Small intestine (tissue), 7 donors: ENCODE measurements at regions not wholly inside any gene's neighbourhood (a gene's known extent, or its start where the extent isn't known, plus 50 kb on each side); places are given as distances from the start of the nearest gene placed in this dataset.
"Not testable (repeated sequence)": the region's sequence is repeated elsewhere in the genome, so short reads cannot be mapped to it uniquely, and the experiment has no call there.

Experiments used
- DNase-seq, 2 donors: peaks; one replicate each; pipeline versions ENCODE4 v3.0.0 to v3.0.0-alpha.2; 2013
- FAIRE-seq: peaks from 2 replicates; lab custom pipeline; 2012; peaks lifted over from hg19 to GRCh38; lab: Jason Lieb, UNC
- H3K27ac ChIP-seq, 3 donors: one replicate each; pipeline ENCODE4 v1.5.1; 2013; ENCODE audit warnings: low read length in 2 of 3, mild to moderate bottlenecking in 2 of 3, control low read depth in 1 of 3, inconsistent platforms in 1 of 3, low read depth in 1 of 3, moderate library complexity in 1 of 3
- H3K27me3 ChIP-seq, 3 donors: one replicate each; pipeline ENCODE4 v1.6.1; 2013; ENCODE audit warnings: low read length in 3 of 3, inconsistent platforms in 1 of 3; ENCODE audit not compliant: control insufficient read depth in 3 of 3, insufficient read depth in 3 of 3
- H3K36me3 ChIP-seq, 3 donors: one replicate each; pipeline ENCODE4 v1.6.1; 2013; ENCODE audit warnings: low read length in 3 of 3, inconsistent platforms in 1 of 3, low read depth in 1 of 3, mild to moderate bottlenecking in 1 of 3, moderate library complexity in 1 of 3; ENCODE audit not compliant: control insufficient read depth in 3 of 3, insufficient read depth in 2 of 3
- H3K4me1 ChIP-seq, 3 donors: one replicate each; pipeline ENCODE4 v1.6.1; 2013; ENCODE audit warnings: low read length in 2 of 3, inconsistent platforms in 1 of 3, low read depth in 1 of 3, mild to moderate bottlenecking in 1 of 3, moderate library complexity in 1 of 3; ENCODE audit not compliant: control insufficient read depth in 3 of 3, insufficient read depth in 2 of 3
- H3K4me3 ChIP-seq, 3 donors: one replicate each; pipeline ENCODE4 v1.5.1; 2013; ENCODE audit warnings: low read length in 3 of 3, control low read depth in 1 of 3, inconsistent platforms in 1 of 3, low read depth in 1 of 3, mild to moderate bottlenecking in 1 of 3, moderate library complexity in 1 of 3
- H3K9me3 ChIP-seq, 2 donors: one replicate each; pipeline ENCODE4 v1.6.1; 2013; ENCODE audit warnings: low read depth in 1 of 2, low read length in 1 of 2; ENCODE audit not compliant: control insufficient read depth in 2 of 2, insufficient read depth in 1 of 2
- whole genome bisulfite sequencing, 3 donors: extraction: QIAGEN DNeasy Blood & Tissue Kit; methylation state at CpG; one replicate each; pipeline ENCODE4 v1.1.7; 2013; 5-methylcytosine and 5-hydroxymethylcytosine counted together
- donor health status: healthy with polysubstance abuse.
- donor health status: control.
- donor health status: control.
- donor health status: Bipolar disorder and iron deficiency.
- donor health status: healthy.

DNA sequence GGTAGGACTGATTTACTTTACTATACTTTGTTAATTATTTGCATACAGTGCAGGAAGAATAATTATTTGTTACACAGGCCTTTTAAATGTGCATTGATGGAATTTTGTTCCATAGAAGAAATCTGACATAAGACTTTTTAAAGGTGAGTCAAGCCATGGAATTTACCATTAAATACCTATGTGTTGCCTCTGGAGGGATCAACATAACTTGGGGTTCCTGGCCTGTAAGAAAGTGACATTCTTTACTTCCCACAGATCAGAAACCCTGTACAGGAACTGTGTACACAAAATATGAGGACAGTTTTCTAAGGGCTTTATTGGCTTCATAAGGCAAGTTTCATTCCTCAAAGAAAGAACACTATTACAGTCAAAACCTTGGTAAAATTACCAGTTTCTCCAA, 1536.4 kb downstream of the NLGN4Y start:
- no peak for DNase-seq
- Histone ChIP-seq H3K27ac (no peak overlapping the region), H3K27me3 (no peaks in the 10 kb centered on the region), H3K36me3 (no peaks in the 10 kb centered on the region), H3K9me3 (no peaks in the 10 kb centered on the region), H3K4me3 (no peak overlapping the region), H3K4me1 (no peaks in the 10 kb centered on the region)
- FAIRE-seq = no peak

DNA sequence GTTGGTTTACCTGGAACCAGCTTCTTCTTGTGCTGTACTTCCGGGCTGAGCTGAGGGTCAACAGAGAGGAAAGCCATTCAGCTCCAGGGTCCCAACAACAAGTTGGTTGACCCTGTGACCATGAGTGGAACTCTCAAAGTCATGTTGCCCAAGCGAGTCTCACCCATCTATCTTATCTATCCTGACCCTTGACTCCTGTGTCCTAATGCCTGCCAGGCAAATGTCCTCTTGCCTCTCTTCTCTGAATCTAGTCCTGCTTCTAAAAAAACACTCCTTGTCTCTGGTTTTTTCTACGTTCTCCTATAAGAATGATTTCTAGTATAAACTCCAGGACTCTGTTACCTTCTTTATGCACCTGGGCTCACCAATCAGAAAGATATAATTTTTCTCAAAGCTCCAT, 1547.6 kb downstream of the NLGN4Y start:
- FAIRE-seq (no peak), DNase-seq (no peak)
- 81 to 86% methylated on average over 3 of the region's 3 CpGs; no CpG with 5 or more reads in 1 of the 3 donors for WGBS, 3 donors

DNA sequence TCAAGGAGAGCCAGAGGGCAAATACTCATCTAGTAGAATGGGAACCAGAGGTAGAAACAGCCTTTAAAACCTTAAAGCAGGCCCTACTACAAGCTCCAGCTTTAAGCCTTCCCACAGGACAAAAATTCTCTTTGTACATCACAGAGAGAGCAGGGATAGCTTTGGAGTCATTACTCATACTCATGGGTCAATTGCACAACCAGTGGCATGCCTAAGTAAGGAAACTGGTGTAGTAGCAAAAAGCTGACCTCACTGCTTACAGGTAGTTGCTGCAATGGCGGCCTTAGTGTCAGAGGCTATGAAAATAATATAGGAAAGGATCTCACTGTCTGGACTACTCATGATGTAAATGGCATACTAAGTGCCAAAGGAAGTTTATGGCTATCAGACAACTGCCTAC, 1551.4 kb downstream of the NLGN4Y start:
- Histone ChIP-seq H3K9me3 (peaks cover 0 to 2% of the 10 kb centered on the region in 2 donors), H3K4me1 (no peaks in the 10 kb centered on the region), H3K27me3 (no peaks in the 10 kb centered on the region), H3K36me3 (no peaks in the 10 kb centered on the region), H3K27ac (no peak overlapping the region), H3K4me3 (no peak overlapping the region)
- FAIRE-seq (no peak), DNase-seq (no peak)
- 72 to 83% methylated on average over 1 of the region's 1 CpG; no CpG with 5 or more reads in 1 of the 3 donors for WGBS, 3 donors

More for the DNA sequence above, 1547.6 kb downstream of the NLGN4Y start:
- H3K27me3 ChIP-seq = no peaks in the 10 kb centered on the region
- H3K27ac ChIP-seq = no peak overlapping the region
- no peaks in the 10 kb centered on the region for H3K36me3 ChIP-seq
- peaks cover 0 to 2% of the 10 kb centered on the region in 2 donors for H3K9me3 ChIP-seq
- H3K4me1 ChIP-seq = no peaks in the 10 kb centered on the region
- no peak overlapping the region for H3K4me3 ChIP-seq

DNA sequence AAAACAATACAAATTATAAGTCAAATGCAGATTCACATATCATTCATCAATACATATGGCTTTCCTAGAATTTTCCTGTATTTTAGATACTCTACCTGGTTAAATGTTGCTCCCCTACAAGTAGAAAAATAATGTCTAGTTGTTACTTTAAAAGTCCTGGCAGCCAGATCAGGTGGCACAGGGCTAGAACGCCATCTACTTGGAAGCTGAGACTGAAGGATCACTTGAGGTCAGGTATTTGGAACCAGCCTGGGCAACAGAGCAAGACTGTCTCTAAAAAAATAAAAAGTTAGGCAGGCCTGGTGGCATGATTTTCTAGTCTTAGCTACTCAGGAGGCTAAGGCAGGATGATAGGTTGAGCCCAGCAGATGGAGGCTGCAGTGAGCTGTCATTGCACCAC, 1573.0 kb downstream of the NLGN4Y start:
- no peaks in the 10 kb centered on the region for H3K9me3 ChIP-seq
- no peak for FAIRE-seq
- H3K4me3 ChIP-seq = no peak overlapping the region
- H3K27me3 ChIP-seq = no peaks in the 10 kb centered on the region
- H3K36me3 ChIP-seq = no peaks in the 10 kb centered on the region
- 64 to 72% methylated on average over 1 of the region's 1 CpG; no CpG with 5 or more reads in 1 of the 3 donors for WGBS, 3 donors
- no peaks in the 10 kb centered on the region for H3K4me1 ChIP-seq
- no peak overlapping the region for H3K27ac ChIP-seq
- no peak for DNase-seq

DNA sequence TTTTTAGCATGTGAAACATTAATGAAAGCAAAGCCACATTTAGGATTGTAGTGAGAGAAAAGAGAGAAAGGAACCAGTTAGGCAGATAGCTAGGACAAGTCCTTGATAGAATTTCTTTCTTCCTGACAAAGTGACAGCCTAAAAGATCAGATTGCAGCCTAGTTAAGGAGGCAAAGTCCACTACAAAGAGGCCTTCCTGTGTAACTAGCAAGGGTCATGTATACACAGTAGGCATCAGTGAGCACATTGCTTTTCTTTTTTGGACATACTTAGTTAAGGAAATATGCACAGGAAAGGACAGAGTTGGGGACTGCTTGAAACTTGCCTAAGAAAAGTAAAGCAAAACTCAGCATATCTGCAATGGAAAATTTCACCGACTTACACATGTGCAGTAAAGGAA, 1577.5 kb downstream of the NLGN4Y start:
- DNase-seq = peak in 1 of 2 donors; percentile 17
- WGBS, 3 donors = 45 to 69% methylated on average over 1 of the region's 1 CpG; no CpG with 5 or more reads in 1 of the 3 donors

DNA sequence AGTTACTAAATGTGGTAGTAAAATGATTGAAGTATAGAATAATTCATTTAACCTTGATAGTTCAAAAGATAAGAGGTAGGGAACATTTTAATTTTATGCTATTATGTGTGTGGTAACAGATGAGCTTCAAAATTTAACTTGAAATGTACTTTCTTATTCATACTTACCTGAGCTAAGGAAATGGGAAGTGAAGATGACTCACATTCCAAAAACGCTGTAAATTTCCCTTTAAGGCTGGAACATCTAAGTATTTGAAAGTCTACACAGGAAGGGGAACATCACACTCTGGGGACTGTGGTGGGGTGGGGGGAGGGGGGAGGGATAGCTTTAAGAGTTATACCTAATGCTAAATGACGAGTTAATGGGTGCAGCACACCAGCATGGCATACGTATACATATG, 1582.3 kb downstream of the NLGN4Y start:
- Histone ChIP-seq H3K4me1 (no peaks in the 10 kb centered on the region), H3K27me3 (no peaks in the 10 kb centered on the region), H3K9me3 (peaks cover 0 to 3% of the 10 kb centered on the region in 2 donors), H3K27ac (no peak overlapping the region), H3K4me3 (no peak overlapping the region), H3K36me3 (no peaks in the 10 kb centered on the region)
- FAIRE-seq (no peak), DNase-seq (no peak)
- 71 to 74% methylated on average over 3 of the region's 3 CpGs; no CpG with 5 or more reads in 1 of the 3 donors for WGBS, 3 donors

More for the DNA sequence above, 1577.5 kb downstream of the NLGN4Y start:
- H3K27ac ChIP-seq = no peak overlapping the region
- peaks cover 0 to 3% of the 10 kb centered on the region in 2 donors for H3K9me3 ChIP-seq
- no peaks in the 10 kb centered on the region for H3K36me3 ChIP-seq
- H3K27me3 ChIP-seq = no peaks in the 10 kb centered on the region
- H3K4me1 ChIP-seq = no peaks in the 10 kb centered on the region
- no peak for FAIRE-seq
- H3K4me3 ChIP-seq = no peak overlapping the region

GRCh38 chrY:16108839-16109238, 1584.5 kb downstream of the NLGN4Y start:
- no peak overlapping the region for H3K4me3 ChIP-seq
- 68 to 72% methylated on average over 2 of the region's 2 CpGs; no CpG with 5 or more reads in 1 of the 3 donors for WGBS, 3 donors
- H3K27ac ChIP-seq = no peak overlapping the region
- H3K9me3 ChIP-seq = peaks cover 0 to 3% of the 10 kb centered on the region in 2 donors
- H3K36me3 ChIP-seq = no peaks in the 10 kb centered on the region
- no peaks in the 10 kb centered on the region for H3K27me3 ChIP-seq
- no peak for FAIRE-seq
- H3K4me1 ChIP-seq = no peaks in the 10 kb centered on the region
- DNase-seq = no peak

GRCh38 chrY:16120096-16120495, 1595.8 kb downstream of the NLGN4Y start:
- H3K27ac ChIP-seq, FAIRE-seq, H3K27me3 ChIP-seq, H3K9me3 ChIP-seq, H3K4me3 ChIP-seq, H3K36me3 ChIP-seq, DNase-seq, H3K4me1 ChIP-seq: not testable (repeated sequence)
- 81 to 85% methylated on average over 8 of the region's 8 CpGs; no CpG with 5 or more reads in 1 of the 3 donors for WGBS, 3 donors

DNA sequence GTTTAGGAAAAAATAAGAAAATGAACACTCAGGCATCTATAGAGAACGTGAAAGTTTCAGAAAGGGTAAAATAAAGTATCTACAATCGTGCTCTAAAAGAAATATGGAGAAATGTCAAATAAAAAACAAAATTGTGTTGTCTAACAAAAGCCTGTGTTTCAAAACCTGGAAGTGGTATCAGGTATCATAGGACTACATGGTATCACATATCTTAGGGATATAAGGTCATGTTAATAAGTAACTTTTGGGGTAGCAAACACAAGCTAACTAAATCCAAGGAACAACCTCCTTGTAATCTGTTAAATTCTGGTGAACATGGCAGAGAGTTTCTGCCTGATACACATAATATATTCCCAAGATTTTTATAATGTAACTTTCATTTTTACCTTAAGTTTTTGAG, 1597.7 kb downstream of the NLGN4Y start:
- DNase-seq (no peak), FAIRE-seq (no peak)
- Histone ChIP-seq H3K27me3 (no peaks in the 10 kb centered on the region), H3K9me3 (no peaks in the 10 kb centered on the region), H3K36me3 (no peaks in the 10 kb centered on the region), H3K27ac (no peak overlapping the region), H3K4me1 (no peaks in the 10 kb centered on the region), H3K4me3 (no peak overlapping the region)
- WGBS, 3 donors = 24 to 70% methylated on average over 2 of the region's 2 CpGs; no CpG with 5 or more reads in 1 of the 3 donors
